ENCODE measurements at regions not wholly inside any gene's neighbourhood (a gene's known extent, or its start where the extent isn't known, plus 50 kb on each side); places are given as distances from the start of the nearest gene placed in this dataset.

DNA sequence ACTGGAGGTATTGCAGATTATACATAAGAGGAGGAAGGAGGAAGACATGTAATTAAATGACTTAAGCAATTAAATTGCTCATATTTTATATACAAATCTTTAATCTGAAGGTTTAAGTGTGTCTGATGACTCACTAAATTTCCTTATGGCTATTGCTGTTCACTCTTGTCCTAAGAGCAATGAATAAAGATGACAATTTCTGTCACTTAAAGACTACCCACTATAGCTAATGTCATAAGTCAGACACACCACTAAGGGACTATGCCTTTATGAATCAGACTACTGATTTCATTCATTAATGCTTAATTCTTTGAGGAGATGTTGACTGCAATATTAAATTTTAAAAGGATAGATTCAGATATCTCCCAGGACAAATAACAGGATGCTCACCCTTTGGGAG, 1514.7 kb downstream of the PCDH18 start:
- CTCF ChIA-PET: no interaction called here
- POLR2A ChIA-PET: no interaction called here
- TF ChIP-seq ATOH8 (CRISPR knock-in tag; IDR thresholded peaks at IDR 0.05; ENCODE audit: low read depth) (no peak), FOSB (CRISPR knock-in tag; IDR thresholded peaks at IDR 0.05) (no peak), HOXB5 (CRISPR knock-in tag; IDR thresholded peaks at IDR 0.05) (no peak), ELK1 (IDR thresholded peaks at IDR 0.05; ENCODE audit: low read depth, low read length) (no peak), EHF (CRISPR knock-in tag; IDR thresholded peaks at IDR 0.05) (no peak), MAFK (IDR thresholded peaks at IDR 0.05; ENCODE audit: partially characterized antibody) (no peak), HDAC2 (IDR thresholded peaks at IDR 0.05) (no peak), ZNF302 (CRISPR knock-in tag; IDR thresholded peaks at IDR 0.05) (no peak), POLR2AphosphoS2 (conservative IDR thresholded peaks at IDR 0.05; ENCODE audit: low read length) (no peak), BHLHE40 (IDR thresholded peaks at IDR 0.05; ENCODE audit: low read depth, low read length) (no peak), RNF2 (IDR thresholded peaks at IDR 0.05; ENCODE audit: borderline replicate concordance, low read depth) (no peak), PHF8 (IDR thresholded peaks at IDR 0.05; ENCODE audit: borderline replicate concordance, low read depth) (no peak), JUNB (IDR thresholded peaks at IDR 0.05) (no peak), CBX2 (IDR thresholded peaks at IDR 0.05; ENCODE audit: borderline replicate concordance, low read depth) (no peak), FOXS1 (CRISPR knock-in tag; IDR thresholded peaks at IDR 0.05) (no peak), SMC3 (IDR thresholded peaks at IDR 0.05) (no peak), KDM5A (IDR thresholded peaks at IDR 0.05) (no peak)
- TF ChIP-seq, protein P1, sequence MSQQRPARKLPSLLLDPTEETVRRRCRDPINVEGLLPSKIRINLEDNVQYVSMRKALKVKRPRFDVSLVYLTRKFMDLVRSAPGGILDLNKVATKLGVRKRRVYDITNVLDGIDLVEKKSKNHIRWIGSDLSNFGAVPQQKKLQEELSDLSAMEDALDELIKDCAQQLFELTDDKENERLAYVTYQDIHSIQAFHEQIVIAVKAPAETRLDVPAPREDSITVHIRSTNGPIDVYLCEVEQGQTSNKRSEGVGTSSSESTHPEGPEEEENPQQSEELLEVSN (IDR thresholded peaks at IDR 0.05; ENCODE audit: borderline replicate concordance, low read depth): no peak
- TF ChIP-seq, protein P2, sequence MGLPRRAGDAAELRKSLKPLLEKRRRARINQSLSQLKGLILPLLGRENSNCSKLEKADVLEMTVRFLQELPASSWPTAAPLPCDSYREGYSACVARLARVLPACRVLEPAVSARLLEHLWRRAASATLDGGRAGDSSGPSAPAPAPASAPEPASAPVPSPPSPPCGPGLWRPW (IDR thresholded peaks at IDR 0.05): no peak

DNA sequence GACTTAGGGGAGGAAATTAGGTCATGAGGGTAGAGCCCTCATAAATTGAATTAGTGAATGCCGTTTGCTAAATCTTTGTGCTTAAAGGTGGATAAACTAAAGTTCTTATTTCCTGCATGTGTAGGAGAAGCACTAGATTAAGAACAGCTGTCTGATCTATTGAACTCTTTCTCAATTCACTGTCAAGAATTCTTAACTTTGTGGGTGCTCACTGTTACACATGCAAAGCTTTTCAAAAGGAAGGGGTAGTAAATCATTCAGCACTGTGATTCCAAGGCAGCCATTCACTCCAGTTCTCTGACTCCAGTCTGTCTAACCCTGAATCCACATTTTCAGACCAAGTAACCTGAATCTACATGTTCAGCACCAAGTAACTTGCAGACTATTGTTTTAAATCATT, 1520.1 kb downstream of the PCDH18 start:
- no peak overlapping the region for H3K27ac ChIP-seq

More for the DNA sequence above, 1514.7 kb downstream of the PCDH18 start:
- ATAC-seq (no peak), DNase-seq (ENCODE audit: low read depth in 1 of 2, low spot score in 1 of 2) (no peak), FAIRE-seq (no peak)
- Histone ChIP-seq H3K4me1 (no peaks in the 10 kb centered on the region), H3K4me3 (no peak overlapping the region), H3K9me3 (no peaks in the 10 kb centered on the region), H3K4me2 (no peak overlapping the region), H3K27ac (no peak overlapping the region)

More for the DNA sequence above, 1520.1 kb downstream of the PCDH18 start:
- POLR2A ChIA-PET: no interaction called here
- TF ChIP-seq CHD2 (IDR thresholded peaks at IDR 0.05; ENCODE audit: low read length, partially characterized antibody) (no peak), RNF2 (IDR thresholded peaks at IDR 0.05; ENCODE audit: borderline replicate concordance, low read depth) (no peak), MAZ (IDR thresholded peaks at IDR 0.05; ENCODE audit: borderline replicate concordance, low read depth, low read length) (no peak), NPAS2 (CRISPR knock-in tag; IDR thresholded peaks at IDR 0.05; ENCODE audit: borderline replicate concordance) (no peak), FOXS1 (CRISPR knock-in tag; IDR thresholded peaks at IDR 0.05) (no peak), RAD21 (conservative IDR thresholded peaks at IDR 0.05 in 1 of 2, IDR thresholded peaks at IDR 0.05 in 1 of 2) (no peak), REST (IDR thresholded peaks at IDR 0.05) (no peak), FOSL2 (IDR thresholded peaks at IDR 0.05) (no peak), FOSL2 (CRISPR knock-in tag; IDR thresholded peaks at IDR 0.05) (no peak), KDM1A (IDR thresholded peaks at IDR 0.05; ENCODE audit: low read depth) (no peak), ATOH8 (CRISPR knock-in tag; IDR thresholded peaks at IDR 0.05; ENCODE audit: low read depth) (no peak), FOSB (CRISPR knock-in tag; IDR thresholded peaks at IDR 0.05) (no peak), CBX2 (IDR thresholded peaks at IDR 0.05; ENCODE audit: borderline replicate concordance, low read depth) (no peak), PHF8 (IDR thresholded peaks at IDR 0.05; ENCODE audit: borderline replicate concordance, low read depth) (no peak), SMC3 (IDR thresholded peaks at IDR 0.05) (no peak), TFCP2L1 (CRISPR knock-in tag; IDR thresholded peaks at IDR 0.05) (no peak)
- ATAC-seq: no peak
- DNase-seq (ENCODE audit: low read depth in 1 of 2, low spot score in 1 of 2): no peak
- no peaks in the 10 kb centered on the region for H3K9me3 ChIP-seq
- 33% methylated on average over 1 of the region's 1 CpG for WGBS (ENCODE audit: missing lambda C conversion rate)
- no peak for FAIRE-seq
- H3K4me1 ChIP-seq: no peaks in the 10 kb centered on the region
- CTCF ChIA-PET: no interaction called here
- no peak overlapping the region for H3K4me2 ChIP-seq
- H3K4me3 ChIP-seq: no peak overlapping the region

Data from A549 (cell line).